ENCODE measurements at regions not wholly inside any gene's neighbourhood (a gene's known extent, or its start where the extent isn't known, plus 50 kb on each side); places are given as distances from the start of the nearest gene placed in this dataset.

DNA sequence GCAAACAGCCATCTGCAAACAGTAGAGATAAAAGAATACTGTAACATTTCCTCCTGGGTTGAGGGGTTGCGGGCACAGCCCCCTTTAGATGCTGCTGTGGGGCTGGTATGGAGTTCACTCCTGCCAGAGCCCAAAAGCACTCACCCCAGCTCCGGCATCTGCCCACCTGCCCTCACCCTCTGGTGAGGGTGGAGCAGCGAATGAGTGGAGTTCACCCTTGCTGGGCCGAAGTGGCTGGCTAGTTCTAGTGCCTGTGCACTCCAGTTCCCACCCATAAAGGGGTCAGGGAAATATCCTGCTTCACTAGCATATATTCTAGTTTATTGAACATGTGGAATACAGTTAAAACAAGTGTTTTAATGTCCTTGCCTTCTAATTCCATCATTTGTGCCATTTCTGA, 209.7 kb upstream of the SGO1 start:
- TF ChIP-seq, protein P1, sequence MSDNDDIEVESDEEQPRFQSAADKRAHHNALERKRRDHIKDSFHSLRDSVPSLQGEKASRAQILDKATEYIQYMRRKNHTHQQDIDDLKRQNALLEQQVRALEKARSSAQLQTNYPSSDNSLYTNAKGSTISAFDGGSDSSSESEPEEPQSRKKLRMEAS (IDR thresholded peaks at IDR 0.05; ENCODE audit: low read depth, low read length) = no peak
- TF ChIP-seq, protein P2, sequence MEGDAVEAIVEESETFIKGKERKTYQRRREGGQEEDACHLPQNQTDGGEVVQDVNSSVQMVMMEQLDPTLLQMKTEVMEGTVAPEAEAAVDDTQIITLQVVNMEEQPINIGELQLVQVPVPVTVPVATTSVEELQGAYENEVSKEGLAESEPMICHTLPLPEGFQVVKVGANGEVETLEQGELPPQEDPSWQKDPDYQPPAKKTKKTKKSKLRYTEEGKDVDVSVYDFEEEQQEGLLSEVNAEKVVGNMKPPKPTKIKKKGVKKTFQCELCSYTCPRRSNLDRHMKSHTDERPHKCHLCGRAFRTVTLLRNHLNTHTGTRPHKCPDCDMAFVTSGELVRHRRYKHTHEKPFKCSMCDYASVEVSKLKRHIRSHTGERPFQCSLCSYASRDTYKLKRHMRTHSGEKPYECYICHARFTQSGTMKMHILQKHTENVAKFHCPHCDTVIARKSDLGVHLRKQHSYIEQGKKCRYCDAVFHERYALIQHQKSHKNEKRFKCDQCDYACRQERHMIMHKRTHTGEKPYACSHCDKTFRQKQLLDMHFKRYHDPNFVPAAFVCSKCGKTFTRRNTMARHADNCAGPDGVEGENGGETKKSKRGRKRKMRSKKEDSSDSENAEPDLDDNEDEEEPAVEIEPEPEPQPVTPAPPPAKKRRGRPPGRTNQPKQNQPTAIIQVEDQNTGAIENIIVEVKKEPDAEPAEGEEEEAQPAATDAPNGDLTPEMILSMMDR (IDR thresholded peaks at IDR 0.05; ENCODE audit: low read depth, low read length) = no peak
- no peak for TF ChIP-seq POLR2A (IDR thresholded peaks at IDR 0.05; ENCODE audit: extremely low read depth, insufficient read length)
- no peak for TF ChIP-seq MYC (IDR thresholded peaks at IDR 0.05; ENCODE audit: low read depth, low read length)

Data from NB4 (cell line).